ENCODE measurements at regions not wholly inside any gene's neighbourhood (a gene's known extent, or its start where the extent isn't known, plus 50 kb on each side); places are given as distances from the start of the nearest gene placed in this dataset.
"Not testable (repeated sequence)": the region's sequence is repeated elsewhere in the genome, so short reads cannot be mapped to it uniquely, and the experiment has no call there.

- DNase-seq (ENCODE audit: low spot score), result no peak
These were observed 583.6 kb downstream of the NR2F2 start for GRCh38 chr15:96914081-96914480.

GRCh38 chr15:96916750-96917149, 586.2 kb downstream of the NR2F2 start:
- DNase-seq (ENCODE audit: low spot score), result no peak

DNA sequence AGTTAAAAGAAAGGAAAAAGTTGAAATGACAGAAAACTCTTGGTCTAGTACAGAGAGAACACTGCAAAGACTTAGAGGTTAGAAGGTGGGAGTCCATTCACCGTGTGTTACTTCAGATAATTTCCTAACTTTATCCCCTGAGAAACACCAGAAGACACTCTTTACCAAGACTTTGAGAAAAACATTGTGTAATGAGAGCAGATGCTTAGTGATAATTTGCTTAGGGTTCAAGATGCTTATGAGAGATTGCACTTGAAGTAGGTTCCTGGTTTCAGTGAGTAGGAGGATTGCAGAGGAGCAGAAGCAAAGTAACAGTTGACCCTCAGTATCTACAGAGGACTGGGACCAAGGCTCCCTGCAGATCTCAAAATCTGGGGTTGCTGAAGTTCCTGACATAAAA, 594.1 kb downstream of the NR2F2 start:
- no peak for DNase-seq (ENCODE audit: low spot score)

DNA sequence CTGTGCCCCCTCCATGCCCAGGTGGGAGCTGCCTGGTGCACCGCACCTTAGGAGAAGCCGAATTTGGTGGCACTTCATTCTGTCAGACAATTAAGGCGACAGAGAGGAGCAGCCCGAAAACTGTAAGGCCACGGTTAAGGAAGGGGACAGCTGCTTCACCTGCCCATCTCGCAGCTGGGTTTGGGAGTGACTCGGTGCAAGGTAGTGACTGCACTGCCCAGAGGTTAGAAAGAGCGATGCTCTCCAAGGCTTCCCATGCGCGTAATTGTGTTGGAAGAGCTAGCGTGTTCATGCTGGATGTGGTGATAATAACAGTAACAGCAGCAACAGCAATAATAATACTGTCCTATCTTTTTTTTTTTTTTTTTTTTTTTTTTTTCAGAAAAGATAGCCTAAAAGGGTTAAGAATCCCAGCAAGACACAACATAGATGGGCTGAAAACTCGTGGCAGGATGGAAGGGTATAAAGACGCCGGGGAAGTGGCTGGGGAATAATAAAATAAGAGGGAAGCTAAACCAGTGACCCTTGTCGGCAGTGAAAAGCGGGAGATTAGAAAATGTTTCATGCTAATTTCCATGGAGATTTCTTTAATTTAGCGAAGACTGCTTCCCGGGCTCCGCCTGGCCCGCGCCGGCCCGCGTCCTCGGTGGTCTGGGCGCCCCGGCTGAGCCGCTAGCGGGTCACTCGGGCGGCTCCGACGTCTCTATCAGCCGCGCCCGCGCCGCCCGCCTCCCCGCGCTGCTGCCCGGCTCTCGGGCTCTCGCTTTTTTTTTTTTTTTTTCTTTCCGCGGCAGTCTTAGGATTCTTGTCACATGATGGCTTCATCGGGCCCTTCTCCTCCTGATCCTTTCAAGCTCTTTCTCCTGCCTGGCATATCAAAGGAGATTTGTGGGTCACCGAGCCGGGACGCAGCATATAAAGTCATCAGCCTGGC, 617.1 kb downstream of the NR2F2 start:
- no peak for DNase-seq (ENCODE audit: low spot score)

GRCh38 chr15:96948981-96949380, 618.5 kb downstream of the NR2F2 start:
- DNase-seq (ENCODE audit: low spot score), result no peak

DNA sequence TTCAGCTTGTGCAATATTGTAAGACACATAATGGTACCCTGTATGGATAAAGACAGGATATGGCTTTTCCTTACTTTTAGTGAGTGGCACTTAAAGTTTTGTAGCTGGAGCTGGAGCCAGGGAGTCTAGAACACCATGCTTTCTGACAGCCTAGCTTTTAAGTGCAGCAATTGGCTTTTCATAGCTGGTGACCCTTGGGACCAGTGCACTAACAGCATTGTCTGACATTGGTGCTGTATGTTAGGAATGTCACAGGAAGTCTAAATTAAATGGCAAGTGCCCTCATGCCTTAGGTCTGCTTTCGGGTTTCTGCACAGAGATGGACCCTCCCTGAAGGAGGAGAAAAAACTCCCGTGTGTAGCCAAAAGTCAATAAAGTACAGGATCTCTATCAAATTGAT, 628.2 kb downstream of the NR2F2 start:
- no peak for DNase-seq (ENCODE audit: low spot score)

DNA sequence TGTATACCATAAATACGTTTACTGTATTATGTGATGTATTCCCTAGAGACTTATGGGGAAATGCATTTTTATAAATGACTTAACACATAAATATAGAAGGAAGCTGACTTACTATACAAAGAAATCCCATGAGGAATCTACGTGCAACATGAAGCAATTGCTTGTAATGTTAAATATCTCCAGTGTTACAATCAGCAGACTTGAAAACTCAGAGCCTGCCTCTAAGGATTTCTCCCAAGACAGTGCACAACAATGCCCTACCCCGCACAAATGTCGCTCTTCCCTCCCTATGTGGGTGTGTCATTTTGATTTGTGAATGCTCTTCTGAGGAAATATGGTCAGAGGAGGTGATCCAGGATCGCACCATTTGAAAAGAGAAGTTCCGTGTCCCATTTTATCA, 629.0 kb downstream of the NR2F2 start:
- no peak for DNase-seq (ENCODE audit: low spot score)

DNA sequence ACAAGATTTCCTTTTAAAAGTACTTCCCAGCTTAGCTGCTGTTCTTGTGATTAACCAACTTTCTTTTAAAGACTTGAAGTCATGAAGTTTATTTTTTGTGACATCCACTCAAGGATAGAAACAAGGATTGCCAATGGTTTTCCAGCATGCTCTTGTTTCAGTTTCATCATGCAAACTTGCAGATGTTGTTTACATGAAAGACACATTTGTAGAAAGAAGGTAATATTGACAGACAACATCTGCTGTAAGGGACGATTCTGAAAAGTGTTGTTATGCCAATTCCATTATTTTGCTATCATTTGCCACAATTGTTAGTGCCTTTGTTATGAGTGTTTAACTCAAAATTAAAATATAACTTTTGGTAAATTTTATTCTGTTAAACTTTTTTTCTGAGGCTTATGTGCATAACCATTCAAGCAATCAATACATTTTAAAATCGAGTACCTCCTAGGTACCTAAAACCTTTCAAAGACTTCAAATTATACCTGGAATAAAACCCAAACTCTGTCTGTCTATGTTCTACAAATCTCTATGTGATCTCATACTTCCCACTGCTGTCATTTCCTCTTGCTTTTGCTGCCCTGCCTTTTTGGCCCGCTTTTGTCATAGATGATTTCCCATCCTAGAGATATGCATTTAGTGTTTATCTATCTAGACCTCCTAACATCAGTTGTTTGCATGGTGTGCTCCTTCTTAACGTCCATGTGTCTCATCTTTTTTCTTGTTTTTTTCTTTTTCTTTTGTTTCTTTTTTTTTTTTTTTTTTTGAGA, 630.4 kb downstream of the NR2F2 start:
- DNase-seq (ENCODE audit: low spot score), result no peak

- no peak for DNase-seq (ENCODE audit: low spot score)
These were observed 636.1 kb downstream of the NR2F2 start for GRCh38 chr15:96966554-96966953.

GRCh38 chr15:96969732-96970710, 639.5 kb downstream of the NR2F2 start:
- DNase-seq (ENCODE audit: low spot score), result no peak

DNA sequence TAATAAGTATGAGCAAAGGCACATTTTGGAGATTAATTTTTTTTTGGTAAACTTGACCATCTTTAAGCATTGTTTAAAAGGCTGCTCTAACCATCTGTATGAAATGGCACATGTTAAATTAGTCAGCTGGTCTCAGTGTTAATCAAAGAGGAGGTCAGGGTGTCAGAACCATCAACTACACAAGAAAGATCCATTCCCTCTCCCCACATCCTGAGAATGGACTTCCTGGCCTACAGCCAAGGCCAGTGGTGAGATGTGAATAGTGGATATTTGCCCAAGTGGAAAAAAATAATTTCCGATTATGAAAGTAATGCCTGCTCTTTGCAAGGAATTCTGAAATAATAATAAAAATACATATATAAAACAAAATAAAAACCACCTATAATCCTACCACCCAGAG, 641.7 kb downstream of the NR2F2 start:
- no peak for DNase-seq (ENCODE audit: low spot score)

DNA sequence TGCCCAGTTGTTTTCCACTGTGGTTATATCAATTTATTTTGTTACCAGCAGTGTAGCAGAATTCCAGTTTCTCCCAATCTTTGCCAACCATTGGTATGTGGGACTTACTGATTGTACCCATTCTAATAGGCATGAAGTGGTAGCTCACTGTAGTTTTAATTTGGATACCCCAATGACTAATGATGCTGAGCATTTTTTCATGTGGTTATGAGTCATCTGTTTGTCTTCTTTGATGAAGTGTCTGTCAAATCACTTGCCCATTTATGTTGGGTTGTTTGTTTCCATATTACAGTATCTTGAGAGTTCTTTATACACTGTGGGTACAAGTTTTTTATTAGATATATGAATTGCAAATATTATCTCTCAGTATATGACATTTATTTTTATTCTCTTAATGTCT, 644.3 kb downstream of the NR2F2 start:
- DNase-seq (ENCODE audit: low spot score), result no peak

DNA sequence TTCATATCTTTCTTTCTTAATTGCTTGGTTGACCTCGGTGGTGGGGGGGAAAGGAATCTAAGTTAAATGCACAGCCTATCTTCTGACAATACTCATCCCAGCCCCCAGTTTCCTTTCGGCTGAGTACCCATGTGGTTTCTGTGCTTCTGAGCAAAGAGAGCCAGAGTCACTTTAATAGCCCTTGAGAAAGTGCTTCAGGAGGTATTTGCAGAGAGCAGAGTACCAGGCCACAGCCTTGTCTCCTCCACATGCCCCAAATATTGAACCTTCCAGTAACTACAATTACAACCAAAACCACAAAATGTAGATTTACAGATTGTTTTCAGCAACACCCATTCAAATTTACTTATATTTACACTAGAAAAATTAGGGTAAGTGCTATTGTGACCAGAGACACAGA, 647.4 kb downstream of the NR2F2 start:
- DNase-seq (ENCODE audit: low spot score), result no peak

- DNase-seq (ENCODE audit: low spot score), result no peak
These were observed 648.5 kb downstream of the NR2F2 start for GRCh38 chr15:96978937-96979473.

DNA sequence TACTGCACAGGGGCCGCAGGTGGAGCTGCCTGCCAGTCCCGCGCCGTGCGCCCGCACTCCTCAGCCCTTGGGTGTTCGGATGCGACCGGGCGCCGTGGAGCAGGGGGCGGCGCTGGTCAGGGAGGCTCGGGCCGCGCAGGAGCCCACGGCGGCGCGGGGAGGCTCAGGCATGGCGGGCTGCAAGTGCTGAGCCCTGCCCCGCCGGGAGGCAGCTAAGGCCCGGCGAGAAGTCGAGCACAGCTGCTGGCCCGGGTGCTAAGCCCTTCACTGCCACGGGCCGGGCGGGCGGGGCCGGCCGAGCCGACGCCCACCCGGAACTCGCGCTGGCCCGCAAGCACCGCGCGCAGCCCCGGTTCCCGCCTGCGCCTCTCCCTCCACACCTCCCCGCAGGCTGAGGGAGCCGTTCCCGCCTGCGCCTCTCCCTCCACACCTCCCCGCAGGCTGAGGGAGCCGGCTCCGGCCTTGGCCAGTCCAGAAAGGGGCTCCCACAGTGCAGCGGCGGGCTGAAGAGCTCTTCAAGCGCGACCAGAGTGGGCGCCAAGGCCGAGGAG, 653.7 kb downstream of the NR2F2 start:
- not testable (repeated sequence) for DNase-seq (ENCODE audit: low spot score)

DNA sequence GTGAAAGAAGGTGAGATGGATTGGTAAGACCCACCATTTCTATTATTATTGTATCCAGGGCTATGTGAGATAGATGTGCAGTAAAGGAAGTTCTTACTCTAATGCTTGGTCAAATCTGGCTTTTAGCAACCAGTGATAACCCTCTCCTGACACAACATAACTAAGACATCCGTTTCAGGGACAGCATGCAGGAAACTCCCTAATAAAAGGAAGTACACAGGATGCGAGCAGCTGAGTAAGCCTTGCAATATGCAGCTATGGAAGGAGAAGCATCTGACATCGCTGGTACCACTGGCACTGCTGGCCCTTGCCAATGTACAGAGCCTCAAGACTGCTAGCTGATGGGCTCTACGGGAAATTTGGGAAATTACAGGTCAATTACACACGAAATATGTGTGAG, 662.3 kb downstream of the NR2F2 start:
- no peak for DNase-seq (ENCODE audit: low spot score)

GRCh38 chr15:96997538-96997937, 667.0 kb downstream of the NR2F2 start:
- no peak for DNase-seq (ENCODE audit: low spot score)

- DNase-seq (ENCODE audit: low spot score), result no peak
These were observed 678.5 kb downstream of the NR2F2 start for GRCh38 chr15:97009031-97009431.

DNA sequence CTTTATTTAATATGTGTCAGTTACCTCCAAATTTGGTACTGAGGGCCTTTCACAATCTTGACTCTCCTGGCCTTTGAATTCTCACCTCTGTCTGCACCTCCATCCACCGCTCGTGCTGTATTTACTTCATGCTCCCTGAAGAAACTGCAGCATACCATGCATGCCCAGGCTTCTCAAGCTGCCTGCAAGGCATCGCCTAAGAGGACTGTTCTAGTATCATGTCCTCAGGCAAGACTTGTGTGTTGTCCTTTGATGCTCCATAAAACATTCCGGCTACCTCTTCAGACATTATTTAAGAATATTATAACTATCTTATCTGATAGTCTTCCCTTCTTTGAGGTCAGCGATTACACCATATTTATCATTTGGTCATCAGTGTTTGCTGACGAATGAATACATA, 682.5 kb downstream of the NR2F2 start:
- DNase-seq (ENCODE audit: low spot score), result no peak

DNA sequence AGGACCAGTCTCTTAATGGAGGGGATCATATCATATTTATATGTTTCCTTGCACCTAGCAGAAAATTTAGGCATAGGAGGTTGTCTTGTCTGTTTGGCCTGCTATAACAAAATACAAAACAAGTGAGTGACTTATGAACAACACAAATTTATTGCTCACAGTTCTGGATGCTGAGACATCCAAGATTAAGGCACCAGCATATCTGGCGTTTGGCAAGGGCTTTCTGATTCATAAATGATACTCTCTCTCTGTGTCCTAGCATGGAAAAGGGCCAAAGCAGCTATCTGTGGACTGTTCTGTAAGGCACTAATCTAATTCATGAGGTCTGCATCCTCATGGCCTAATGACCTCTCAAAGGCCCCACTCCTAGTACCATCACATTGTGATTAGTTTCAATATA, 683.0 kb downstream of the NR2F2 start:
- DNase-seq (ENCODE audit: low spot score), result no peak

GRCh38 chr15:97014001-97014400, 683.5 kb downstream of the NR2F2 start:
- DNase-seq (ENCODE audit: low spot score), result no peak

DNA sequence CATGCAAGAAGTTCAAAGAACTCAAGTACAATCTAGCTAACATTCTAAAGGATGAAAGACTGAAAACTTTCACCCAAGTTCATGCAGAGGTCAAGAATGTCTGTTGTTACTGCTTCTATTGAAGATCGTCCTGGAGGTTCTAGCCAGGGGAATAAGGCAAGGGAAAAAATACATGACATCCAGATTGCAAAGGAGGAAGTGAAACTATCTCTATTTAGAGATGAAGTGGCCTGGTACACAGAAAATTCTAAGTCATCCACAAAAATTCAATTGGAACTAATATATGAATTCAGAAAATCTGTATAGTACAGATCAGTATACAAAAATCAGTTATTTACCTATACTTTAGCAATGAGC, 693.0 kb downstream of the NR2F2 start:
- no peak for DNase-seq (ENCODE audit: low spot score)

Data from GM03348 (cell line).